ENCODE measurements at regions not wholly inside any gene's neighbourhood (a gene's known extent, or its start where the extent isn't known, plus 50 kb on each side); places are given as distances from the start of the nearest gene placed in this dataset.
A peak's percentile ranks its signal among the peaks of the same experiment; 100 is the strongest.
"Not testable (repeated sequence)": the region's sequence is repeated elsewhere in the genome, so short reads cannot be mapped to it uniquely, and the experiment has no call there.

DNA sequence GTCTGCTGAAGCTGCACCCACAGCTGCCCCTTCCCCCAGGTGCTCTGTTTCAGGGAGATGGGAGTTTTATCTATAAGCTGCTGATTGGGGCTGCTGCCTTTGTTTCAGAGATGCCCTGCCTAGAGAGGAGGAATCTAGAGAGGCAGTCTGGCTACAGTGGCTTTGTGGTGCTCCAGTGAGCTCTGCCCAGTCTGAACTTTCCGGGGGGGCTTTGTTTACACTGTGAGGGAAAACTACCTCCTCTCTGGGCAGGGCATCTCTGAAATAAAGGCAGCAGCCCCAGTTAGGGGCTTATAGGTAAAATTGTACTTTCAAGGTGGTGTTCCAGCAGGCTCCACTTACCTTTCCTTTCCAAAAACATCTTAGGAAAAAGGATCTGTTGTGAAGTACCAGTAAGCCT lies 242.2 kb downstream of the SPRY1 start:
- no peak for DNase-seq (ENCODE audit: low spot score)

DNA sequence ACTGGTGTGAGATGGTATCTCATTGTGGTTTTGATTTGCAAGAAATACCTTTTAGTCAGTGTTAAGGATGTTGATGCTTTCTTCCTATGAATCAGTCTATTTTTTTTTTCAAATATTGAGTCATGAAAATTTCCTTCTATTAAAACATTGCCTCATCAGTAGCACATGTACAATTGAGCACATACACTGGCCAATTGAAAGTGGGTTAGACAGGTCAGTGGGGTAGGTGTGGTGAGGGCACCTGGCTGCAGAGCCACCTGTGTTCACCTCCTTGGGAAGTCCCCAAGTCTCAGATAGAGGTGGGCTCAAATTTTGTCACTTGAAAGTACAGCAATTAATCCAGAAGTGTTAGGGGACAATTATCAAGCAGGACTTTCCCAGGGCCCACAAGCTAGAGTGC lies 243.7 kb downstream of the SPRY1 start:
- DNase-seq (ENCODE audit: low spot score): no peak

DNA sequence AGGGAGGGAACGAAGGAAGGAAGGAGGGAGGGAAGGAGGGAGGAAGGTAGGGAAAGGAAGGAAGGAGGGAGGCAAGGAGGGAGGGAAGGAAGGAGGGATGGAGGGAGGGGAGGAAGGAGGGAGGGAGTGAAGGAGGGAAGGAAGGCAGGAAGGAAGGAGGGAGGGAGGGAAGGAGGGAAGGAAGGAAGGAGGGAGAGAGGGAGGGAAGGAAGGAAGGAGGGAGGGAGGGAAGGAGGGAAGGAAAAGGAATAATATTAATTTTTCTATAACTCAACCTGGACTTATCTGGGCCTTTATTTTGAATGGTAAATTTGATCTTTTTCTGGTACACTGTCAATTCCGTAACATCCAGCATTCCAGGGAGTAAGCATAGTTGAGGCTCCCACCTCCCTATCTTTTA lies 244.2 kb downstream of the SPRY1 start:
- DNase-seq (ENCODE audit: low spot score): no peak

DNA sequence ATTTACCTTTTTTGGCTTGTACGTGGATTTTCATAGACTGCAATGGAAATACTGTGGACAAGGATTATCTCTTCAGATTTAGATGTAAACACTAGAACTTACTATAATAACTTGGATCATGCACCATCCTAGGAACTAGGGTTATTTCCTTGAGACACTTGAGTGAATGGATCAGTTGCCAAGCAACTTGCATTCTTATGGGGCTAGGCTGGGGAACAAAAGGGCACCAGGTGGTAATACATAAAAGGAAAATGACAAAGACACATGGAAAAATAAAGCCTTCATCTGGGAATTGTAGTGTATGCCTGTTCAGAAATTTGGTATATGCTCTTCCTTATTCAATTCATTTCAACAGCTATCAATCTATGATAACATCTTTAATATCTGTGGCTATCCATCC lies 247.1 kb downstream of the SPRY1 start:
- DNase-seq (ENCODE audit: low spot score): no peak

DNA sequence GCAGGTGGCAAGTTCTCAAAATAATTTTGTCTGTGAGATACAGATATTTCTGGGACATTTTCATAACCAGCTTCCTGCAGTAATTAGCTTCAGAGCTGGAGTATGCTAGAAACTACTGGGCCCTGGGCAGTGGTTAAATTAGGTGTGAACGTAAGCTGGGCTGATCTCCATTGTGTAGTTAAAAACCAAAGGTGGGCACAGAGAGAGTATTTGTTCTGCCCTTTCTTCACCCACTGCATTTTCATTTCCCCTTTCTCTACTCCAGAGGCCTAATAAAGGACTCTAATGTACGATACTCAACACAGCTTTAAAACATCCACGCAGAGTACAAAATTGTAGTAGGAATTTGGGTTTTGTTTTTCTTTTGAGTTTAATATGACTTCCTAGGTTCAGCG lies 252.7 kb downstream of the SPRY1 start:
- DNase-seq (ENCODE audit: low spot score): no peak

DNA sequence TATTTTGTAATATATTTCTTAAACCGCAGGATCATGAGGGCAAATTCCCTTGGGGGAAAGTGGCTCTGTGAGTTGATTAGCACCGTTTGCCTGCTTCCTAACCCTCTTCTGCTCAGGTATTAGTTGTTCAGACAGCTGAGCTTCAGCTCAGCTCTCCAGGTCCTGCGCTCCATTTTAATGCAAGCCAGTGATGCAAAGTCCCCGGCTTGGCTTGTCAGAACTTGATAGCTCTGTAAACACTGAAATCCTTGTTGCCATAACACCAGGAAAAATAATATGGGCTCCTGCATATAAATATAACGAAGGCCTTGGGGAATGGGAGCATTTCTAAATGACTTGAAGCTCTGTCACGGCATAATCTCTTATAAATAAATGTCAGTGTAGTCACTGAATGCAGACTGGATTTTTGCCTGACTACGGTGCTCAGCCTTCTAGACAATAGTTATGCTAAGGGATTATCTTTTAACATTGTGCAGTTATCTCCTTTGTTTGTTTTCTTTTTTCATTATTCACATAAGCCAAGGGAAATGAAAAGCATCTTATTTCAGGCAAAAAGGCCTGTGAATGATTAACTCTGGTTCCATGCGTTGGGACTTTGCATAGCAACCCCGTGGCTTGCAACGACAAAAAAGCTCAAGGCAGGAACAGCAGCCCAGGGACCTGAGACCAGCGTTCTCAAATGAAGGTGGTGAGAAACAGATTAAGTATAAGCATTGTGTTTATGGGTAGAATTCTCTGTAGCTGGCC lies 253.2 kb downstream of the SPRY1 start:
- DNase-seq (ENCODE audit: low spot score): peak; percentile 11

DNA sequence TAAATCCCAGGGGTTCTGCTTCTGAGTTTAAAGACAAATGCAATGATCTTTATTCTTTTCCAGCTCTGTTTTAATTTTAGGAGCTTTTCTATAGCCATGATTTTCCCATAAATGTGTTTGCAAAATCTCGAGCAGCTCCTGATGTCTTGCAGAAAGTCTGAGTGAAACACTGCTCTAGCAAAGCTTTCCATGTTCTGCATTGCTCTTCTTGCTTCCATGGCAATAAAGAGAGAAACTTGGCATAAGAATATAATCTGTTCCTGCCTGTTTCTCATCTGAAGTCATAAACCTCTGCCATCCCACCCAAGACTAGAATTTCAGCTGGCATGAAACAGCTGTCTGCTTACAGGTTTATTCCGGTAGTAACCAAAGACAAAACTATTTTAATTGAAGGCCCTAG lies 254.5 kb downstream of the SPRY1 start:
- DNase-seq (ENCODE audit: low spot score): peak; percentile 29

DNA sequence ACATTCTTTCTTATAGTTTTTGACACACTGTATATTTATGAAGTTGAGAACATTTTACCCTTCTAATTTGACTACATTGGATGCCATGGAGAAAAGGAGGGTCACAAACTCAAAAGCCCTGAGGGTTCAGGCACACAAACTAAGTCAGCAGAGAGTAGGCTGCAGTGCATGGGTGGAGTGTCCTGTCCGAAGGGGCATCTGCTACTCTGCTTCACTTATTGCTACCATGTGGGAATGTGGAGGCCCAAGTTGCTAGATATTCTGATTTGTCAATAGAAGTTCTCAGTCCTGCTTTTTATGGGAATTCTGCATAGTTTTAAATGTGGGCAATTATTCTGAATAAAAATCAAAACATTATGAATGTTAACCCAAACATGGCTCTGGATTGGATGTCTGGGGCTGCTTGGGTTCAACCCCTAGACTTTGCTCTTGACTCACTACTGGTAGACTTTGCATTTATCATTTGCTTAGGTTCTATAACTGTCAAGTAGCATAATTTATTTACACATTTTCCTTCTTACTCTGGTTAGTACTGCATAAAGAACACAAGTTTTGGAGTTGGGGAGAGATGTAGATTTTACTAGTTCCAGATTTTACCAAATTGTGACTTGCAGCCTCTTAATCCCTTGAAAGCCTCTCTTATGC lies 255.1 kb downstream of the SPRY1 start:
- no peak for DNase-seq (ENCODE audit: low spot score)

DNA sequence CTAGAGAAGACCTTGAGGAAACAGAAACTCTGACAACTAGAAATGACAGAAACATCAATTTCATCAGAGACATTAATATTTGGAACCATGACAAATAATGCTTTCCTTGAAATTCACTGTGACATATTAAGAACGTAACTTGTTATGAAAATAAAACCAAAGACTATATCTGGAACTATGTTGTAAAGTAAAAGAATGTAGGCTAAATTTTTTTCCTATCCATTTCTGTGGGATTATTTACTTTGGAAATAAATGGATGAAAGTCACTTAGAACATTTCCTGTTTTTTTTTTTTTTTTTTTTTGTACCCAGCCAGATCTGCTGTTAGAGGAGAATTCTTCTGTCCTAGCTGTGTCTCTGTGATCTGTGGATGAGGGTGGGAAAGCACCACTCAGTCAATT lies 255.9 kb downstream of the SPRY1 start:
- no peak for DNase-seq (ENCODE audit: low spot score)

DNA sequence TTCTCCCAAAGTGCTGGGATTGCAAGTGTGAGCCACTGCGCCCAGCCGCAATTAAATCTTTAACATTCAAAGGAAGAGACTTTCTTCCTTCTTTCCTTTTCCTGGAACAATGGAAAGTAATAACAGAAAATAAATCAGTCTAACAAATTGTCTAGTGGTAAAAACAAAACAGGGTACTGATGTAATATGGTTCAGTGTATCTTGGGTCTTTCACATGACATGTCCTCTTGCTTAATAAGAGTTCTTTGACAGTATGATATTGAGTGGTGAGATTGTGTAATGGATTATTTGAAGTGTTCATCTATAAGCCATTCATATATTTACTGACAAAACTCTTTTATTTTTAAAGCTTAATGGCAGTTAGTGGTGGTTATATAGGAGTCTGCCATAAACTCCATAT lies 256.6 kb downstream of the SPRY1 start:
- no peak for DNase-seq (ENCODE audit: low spot score)

DNA sequence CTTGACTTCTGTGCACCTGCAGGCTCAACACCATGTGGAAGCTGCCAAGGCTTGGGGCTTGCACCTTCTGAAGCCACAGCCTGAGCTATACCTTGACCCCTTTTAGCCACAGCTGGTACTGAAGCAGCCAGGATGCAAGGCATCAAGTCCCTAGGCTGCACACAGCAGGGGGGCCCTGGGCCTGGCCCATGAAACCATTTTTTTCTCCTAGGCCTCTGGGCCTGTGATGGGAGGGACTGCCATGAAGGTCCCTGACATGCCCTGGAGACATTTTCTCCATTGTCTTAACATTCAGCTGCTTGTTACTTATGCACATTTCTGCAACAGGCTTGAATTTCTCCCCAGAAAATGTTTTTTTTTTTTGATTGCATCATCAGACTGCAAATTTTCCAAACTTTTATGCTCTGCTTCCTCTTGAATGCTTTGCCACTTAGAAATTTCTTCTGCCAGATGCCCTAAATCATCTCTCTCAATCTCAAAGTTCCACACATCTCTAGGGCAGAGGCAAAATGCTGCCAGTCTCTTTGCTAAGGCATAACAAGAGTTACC lies 260.2 kb downstream of the SPRY1 start:
- not testable (repeated sequence) for DNase-seq (ENCODE audit: low spot score)

DNA sequence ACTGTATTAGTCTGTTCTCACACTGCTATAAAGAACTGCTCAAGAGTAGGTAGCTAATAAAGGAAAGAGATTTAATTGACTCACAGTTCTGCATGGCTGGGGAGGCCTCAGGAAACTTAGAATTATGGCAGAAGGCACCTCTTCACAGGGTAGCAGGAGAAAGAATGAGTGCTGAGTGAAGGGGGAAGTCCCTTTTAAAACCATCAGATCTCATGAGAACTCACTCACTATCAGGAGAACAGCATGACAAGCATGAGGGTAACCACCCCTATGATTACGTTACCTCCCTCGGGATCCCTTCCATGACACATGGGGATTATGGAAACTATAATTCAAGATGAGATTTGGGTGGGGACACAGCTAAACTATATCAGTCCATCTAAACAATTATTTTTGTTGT lies 261.0 kb downstream of the SPRY1 start:
- not testable (repeated sequence) for DNase-seq (ENCODE audit: low spot score)

DNA sequence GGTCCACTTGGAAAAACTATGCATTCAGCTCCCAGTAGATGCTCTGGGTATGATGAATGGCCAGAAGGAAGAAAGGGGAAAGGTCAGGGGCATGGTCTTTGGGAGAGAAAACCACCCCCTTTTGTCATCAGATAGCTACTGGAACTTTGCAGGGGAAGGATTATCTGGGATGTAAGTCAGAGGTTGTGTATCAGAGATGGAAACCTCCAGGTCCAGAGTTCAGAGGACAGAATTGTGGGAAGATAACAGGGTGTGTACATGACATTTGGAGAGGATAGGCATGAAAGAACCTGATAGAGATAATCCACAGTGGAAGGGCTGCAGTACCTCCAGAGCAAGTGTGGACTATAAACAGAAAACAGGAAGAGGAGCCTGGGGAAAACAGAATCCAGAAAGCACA lies 262.7 kb downstream of the SPRY1 start:
- DNase-seq (ENCODE audit: low spot score): no peak

DNA sequence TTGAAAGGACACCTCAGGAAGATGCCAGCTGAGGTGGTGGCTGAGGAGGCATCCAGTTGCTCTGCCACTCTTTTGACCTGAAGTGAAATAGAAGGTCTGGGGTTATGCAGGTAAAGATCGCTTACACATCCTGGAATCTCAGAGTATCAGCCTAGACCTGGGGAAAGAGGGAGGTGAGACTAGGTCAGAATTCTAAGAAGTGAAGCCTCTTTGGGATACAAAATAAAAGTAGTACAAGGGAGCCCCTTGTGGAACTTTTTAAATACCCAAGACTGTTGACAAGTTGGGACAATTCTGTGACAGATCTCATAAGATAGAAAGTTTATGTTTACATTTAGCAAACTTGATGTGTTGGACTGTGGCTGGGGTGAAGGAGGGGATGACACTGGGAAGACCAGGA lies 263.1 kb downstream of the SPRY1 start:
- no peak for DNase-seq (ENCODE audit: low spot score)

DNA sequence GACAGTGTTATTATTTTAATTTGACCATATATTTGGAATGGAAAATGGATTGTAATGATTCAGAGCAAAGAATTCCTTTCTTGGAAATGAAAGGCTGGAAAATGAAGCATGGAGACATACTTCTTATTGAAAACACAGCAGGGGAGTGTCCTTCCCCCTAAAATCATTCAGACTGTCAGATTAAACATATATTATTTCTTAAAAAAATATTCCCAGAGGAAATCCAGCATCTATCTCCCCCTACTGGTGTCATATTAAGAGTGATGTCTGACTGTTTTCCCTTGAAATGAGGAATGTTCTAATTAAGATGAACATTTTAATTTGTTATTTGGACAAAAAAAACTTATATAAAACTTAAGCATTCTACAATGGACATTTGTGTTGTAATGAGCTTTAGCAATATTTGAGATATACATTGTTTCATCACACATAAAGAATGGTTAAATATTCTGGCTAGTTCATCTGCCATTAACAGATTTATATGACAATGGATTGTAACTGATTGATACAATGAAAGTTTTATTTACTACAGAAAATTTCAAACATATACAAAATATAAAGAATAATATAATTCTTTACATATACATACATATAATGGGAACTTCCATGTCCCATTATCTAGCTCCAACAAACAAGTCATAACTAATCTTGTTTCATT lies 264.6 kb downstream of the SPRY1 start:
- DNase-seq (ENCODE audit: low spot score): no peak

DNA sequence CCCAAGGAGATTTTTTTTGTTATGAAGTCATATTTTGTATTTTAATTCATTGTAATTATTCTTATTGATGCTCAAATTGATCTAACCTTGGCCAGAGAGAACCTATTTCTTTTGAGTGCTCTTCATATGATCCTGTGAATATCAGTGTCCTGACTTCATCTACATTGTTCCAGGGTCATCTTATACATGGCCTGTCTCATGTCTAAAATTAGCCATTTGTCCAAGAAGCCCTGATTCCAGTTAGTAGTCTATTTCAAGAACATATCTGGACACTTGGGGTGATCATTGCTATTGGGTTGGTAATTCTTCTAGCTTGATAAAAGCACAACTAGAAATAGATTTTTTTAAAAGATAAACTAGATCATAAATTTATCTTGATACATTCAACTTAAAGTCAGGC lies 266.2 kb downstream of the SPRY1 start:
- no peak for DNase-seq (ENCODE audit: low spot score)

DNA sequence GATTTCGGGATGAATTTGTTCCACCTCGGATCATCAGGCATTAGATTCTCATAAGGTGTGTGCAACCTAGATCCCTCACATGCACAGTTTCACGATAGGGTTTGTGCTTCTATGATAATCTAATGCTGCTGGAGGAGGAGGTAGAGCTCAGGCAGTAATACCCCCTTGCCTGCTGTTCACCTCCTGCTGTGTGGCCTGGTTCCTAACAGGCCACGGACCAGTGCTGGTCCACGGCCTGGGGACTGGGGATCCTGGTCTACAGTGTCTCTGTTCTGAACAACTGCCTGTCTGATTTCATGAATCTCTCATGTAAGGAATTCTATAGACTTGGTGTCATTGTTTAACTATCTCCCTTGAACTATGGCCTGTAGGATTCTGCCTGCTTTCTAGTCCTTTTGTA lies 269.9 kb downstream of the SPRY1 start:
- no peak for DNase-seq (ENCODE audit: low spot score)

DNA sequence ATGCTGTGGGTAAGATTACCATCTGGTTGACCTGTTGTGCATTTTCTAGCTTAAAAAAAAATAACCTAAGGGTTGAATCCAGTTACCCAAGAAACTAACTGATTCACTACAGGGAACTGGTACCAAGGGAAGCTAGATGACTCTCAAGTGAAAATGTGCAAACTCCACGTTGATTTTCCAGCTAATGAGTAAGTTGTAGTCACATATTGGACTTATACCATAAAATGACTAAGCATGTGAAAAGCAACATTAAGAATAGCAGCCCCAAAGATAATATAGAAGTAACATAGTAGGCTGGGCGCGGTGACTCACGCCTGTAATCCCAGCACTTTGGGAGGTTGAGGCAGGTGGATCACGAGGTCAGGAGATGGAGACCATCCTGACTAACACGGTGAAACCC lies 270.9 kb downstream of the SPRY1 start:
- no peak for DNase-seq (ENCODE audit: low spot score)

DNA sequence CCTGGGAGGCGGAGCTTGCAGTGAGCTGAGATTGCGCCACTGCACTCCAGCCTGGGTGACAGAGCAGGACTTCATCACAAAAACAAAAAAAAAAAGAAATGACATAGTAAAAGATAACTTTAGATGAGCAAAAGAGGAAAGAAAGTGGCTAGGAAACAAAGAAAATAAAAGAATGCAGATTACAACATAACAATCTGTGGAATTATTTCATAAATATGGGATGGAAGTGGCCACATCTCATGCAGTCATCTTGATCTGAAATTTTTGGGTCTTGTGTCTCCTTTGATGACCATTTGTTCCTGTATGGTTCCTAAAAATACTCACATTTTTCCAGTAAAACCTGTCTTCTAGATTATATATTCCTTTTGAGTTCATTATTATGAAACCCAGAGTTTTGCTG lies 271.4 kb downstream of the SPRY1 start:
- DNase-seq (ENCODE audit: low spot score): no peak

DNA sequence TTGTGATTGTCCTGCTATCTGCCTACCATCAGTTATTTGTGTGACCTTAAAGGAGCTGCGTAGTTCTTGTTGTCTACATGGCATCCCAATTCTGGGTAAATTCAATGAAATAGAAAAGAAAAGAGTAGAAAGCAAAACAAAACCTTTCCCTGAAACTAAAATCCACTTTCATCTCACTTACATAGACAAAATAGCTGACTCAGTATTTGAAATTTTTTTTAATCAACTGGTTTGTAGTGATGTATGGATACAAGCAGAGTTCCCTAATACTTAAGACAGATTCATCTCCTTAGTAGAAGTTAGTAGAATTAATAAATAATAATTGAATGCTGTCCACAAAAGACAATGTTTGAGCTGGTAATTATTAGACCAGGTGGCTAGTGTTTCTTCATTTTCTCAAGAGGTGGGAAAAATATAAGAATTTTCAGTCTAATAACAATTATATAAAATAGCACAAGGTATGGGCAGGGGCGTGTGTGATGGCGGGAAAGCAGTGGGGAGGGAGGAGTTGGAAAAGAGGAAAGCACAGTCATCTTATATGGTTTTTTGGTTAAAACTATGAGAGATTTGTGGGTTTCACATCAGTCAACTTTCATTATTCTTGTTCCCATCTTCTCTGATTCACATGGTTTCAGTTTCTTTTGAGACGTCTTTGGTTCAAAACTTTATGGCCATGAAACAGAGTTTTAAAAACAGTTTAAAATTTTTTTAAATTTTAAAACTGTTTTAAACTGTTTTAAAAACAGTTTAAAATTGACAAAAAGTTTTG lies 275.2 kb downstream of the SPRY1 start:
- DNase-seq (ENCODE audit: low spot score): no peak

DNA sequence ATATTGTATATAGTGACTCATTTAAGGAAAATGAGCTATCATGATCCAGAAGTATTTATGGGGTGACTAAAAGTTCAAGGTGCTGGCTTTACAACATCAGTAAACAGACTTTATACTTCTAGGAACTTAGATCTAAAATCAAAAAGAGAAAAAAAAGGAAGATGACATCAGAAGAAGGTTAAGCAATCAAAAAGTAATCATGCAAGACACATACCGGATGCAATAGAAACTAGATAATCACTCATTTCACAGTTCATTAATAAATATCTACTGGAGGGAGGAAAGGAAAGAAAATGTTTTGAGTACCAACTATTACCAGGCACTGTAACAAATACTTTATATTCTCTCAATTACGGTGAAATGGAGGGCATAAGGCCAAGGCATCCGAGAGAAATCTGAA lies 276.4 kb downstream of the SPRY1 start:
- no peak for DNase-seq (ENCODE audit: low spot score)

DNA sequence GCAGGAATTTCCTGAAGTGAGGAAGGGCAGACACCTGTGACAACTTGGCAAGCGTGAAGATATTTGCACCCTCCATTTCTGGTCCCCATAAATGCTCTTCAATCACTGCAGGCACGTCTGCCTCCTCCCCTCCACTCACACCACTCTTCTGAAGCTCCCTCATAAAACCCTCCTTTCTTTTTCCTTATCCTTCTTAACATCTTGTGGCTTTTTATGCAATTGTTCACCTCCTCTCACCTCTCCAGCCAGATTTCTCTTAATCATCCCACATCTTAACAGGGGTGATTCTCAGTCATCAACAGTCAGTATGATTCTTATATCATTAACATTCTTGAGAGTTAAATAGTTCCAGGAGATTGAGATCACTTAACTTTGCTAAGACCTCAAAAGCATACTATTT lies 277.4 kb downstream of the SPRY1 start:
- DNase-seq (ENCODE audit: low spot score): no peak

All from Ammon's horn (tissue), 1 donor.